G401 (cell line): ENCODE measurements at regions not wholly inside any gene's neighbourhood (a gene's known extent, or its start where the extent isn't known, plus 50 kb on each side); places are given as distances from the start of the nearest gene placed in this dataset.

Experiments
- DNase-seq: peaks from one replicate; pipeline ENCODE4 v3.0.0-alpha.2; 2015; ENCODE audit warnings: low spot score
- in situ Hi-C: cut with HindIII; loops from 2 replicates; pipeline ENCODE4 v1.10.0; 2016; ENCODE audit warnings: low sequenced_read_pairs, mixed read lengths

DNA sequence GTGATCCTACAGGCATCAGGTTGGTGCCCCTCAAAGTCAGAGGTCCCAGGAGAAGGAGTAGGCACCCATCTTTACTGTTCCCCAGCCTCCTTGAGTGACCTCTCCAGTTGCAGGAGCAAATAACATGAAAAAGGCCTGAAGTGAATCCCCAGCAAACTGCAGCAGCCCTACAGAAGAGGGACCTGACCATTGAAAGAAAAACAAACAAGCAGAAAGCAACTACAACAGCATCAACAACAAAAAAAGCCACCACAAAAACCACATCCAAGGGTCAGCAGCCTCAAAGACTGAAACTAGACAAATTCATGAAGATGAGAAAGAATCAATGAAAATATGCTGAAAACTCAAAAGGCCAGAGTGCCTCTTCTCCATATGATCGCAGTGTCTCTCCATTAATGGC, 128.7 kb downstream of the ANKRD50 start:
- DNase-seq, result no peak
- in situ Hi-C loops, result no loop called here

- in situ Hi-C loops, result no loop called here
- no peak for DNase-seq
Observed at GRCh38 chr4:124589786-124590185, 122.7 kb downstream of the ANKRD50 start.

DNA sequence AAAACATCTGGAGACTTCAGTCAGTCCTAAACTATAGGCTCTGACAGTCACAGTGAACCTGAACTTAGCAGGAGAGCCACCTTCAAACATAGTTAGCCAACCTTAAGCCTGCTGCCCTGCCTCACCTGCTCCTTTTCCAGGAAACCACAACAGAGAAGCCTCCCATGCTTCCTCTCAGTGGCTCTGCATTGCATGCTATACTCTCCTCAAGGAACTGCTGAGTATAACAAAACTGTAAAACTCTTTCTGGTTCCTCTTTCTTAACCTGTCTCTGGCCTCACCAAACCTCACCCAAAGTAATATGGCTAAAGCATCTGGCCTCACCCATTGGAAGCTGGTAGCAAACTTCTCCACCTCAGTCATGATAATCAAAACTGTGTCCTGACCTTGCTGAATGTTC, 122.1 kb downstream of the ANKRD50 start:
- in situ Hi-C loops, result no loop called here

DNA sequence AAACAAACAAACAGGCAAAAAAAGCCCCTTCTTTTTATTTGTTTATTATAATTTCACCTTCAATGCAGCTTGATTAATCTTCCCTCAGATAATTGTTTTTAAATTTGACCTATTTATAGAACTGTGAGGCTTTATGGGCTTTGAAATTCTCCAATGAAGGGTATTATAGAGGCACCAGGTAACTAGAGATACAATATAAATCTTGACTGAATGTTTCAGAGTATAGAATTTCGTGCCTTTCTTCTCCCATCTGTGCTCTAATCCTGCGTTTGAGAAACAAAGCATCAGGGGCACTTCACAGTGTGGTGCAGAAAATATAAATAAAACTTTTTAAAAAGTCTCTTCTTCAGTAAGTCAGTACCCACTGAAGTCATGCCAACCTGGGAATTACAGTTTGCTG, 120.9 kb downstream of the ANKRD50 start:
- in situ Hi-C loops, result no loop called here
- no peak for DNase-seq

More for the DNA sequence above, 122.1 kb downstream of the ANKRD50 start:
- no peak for DNase-seq

- no peak for DNase-seq
- in situ Hi-C loops, result no loop called here
Observed at GRCh38 chr4:124593494-124593893, 119.0 kb downstream of the ANKRD50 start.

GRCh38 chr4:124594945-124595344, 117.6 kb downstream of the ANKRD50 start:
- in situ Hi-C loops, result no loop called here
- no peak for DNase-seq

GRCh38 chr4:124596816-124597215, 115.7 kb downstream of the ANKRD50 start:
- DNase-seq, result no peak
- in situ Hi-C loops, result no loop called here

DNA sequence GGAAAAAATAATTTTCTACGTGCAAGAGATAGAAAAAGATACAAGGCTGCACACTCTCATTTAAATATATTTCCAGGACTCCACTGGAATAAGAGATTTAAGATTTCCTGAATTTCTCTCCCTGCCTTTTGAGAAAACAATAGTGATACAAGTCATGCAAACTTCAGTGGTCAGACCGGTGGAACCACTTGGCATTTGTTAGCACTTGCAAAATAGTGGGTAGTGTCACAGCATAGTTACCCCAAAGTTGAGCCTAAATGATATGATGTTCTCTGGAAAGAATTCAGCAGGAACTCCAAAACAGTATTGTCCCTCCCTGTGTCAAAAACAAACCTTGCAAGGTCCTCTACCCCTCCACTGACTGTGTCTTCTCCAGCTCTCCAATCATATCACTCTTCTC, 102.3 kb downstream of the ANKRD50 start:
- in situ Hi-C loops, result no loop called here

More for the DNA sequence above, 102.3 kb downstream of the ANKRD50 start:
- no peak for DNase-seq
